ENCODE measurements at regions not wholly inside any gene's neighbourhood (a gene's known extent, or its start where the extent isn't known, plus 50 kb on each side); places are given as distances from the start of the nearest gene placed in this dataset.
"Not testable (repeated sequence)": the region's sequence is repeated elsewhere in the genome, so short reads cannot be mapped to it uniquely, and the experiment has no call there.

DNA sequence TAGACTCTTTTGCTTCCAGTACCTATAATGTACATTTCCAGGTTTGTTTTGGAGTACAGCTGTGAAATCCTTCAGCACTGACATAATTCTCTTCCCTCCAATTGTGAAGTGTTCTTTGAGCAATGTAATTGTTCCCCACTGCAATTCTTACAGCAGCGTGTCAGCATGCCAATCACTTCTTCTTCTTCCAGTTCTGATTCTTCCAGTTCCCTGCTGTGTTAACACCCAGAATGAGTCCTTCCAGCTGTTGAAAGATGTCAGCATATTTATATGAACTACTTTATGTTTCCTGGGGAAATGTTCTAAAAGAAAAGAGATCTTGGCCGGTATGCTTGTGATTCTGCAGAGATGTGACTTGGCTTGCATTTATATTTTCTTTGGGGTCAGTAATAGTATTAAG is 213.9 kb downstream of the UNC5CL start:
- DNase-seq: no peak

DNA sequence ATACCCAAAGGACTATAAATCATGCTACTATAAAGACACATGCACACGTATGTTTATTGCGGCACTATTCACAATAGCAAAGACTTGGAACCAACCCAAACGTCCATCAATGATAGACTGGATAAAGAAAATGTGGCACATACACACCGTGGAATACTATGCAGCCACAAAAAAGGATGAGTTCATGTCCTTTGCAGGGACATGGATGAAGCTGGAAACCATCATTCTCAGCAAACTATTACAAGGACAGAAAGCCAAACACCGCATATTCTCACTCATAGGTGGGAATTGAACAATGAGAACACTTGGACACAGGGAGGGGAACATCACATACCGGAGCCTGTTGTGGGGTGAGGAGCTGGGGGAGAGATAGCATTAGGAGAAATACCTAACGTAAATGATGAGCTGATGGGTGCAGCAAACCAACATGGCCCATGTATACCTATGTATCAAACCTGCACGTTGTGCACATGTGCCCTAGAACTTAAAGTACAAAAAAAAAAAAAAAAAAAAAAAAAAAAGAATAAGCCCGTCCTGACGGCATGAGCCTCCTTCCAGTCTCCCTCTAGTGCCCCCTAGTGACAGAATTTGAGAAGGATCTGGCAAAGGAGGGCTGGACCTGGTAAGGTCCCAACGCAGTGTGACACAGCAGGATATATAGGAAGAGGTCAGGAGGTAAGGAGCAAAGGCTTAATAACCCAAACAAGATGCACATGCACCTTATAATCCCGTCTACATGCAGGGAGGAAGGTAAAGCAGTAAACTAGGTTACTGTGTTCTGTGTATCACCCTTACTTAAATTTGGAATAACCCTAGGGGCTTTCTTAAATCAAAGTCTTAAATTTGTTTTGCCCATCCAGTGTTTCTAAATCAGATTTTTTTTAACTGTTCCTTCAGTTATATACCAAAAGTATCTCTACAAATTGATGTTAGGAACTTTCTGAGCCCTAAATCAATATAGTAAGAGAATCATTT is 214.8 kb downstream of the UNC5CL start:
- not testable (repeated sequence) for DNase-seq

DNA sequence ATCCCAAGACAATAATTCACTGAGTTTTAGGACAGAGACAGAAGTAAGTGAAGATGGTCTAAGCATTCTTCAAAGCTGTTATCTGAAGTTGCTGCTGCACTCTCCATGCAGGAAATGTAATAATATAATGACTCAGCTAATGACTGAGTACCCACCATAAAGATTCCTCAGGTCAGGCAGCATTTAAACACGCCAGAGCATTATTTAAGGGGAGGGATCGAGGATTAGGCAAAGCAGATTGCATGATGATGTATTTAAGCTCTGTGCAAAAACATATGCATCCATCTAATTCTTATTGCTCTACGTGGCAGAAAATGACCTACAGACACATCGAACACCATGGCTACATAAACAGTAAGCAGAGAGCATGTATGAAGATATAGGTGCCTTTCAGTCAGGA is 216.4 kb downstream of the UNC5CL start:
- no peak for DNase-seq

DNA sequence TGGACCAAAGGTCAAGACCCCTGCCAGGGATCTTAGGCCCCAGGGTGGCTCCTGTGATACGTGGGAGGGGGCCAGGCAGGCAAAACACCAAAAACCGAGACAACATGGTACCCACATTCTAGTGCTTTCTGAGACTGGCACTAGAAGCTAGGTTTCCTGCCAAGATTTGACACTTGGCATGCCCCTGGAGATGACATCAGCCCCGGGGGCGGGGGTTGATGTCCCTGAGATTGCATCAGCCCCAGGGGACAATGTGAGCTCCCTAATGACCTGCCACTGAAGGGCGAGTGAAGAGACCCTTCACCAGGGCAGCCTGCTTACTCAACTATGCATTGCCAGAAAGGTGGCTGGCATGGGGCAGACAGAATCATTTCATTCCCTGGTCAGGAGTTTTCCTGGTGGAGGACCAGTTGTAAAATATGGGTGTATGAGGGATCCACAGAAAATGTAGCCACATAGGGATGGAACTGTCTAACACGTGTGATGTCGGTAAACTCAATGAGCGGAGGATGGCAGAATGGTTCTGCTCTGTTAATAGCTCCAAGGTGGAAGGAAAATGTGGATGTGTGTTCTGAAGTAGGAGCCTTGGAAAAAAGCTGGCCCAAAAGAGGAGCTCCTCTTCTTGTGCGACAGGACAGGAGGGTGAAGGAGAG is 219.7 kb downstream of the UNC5CL start:
- DNase-seq: no peak

DNA sequence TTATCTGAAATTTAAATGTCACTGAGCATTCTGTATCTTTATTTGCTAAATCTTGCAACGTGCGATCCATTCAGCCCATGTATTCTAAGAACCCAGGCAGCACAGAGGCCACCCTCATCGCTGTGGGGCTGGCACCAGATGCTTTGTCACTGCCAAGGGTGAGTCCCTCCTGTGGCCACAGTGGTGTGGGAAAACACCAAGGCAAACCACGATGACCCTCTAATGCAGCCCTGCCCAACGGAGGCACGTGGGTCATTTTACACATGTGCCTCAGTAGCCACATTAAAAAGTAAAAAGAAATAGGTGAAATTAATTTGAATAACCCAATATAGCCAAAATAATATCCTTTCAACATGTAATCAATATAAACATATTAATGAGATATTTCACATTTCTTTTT is 221.7 kb downstream of the UNC5CL start:
- DNase-seq: no peak

- no peak for DNase-seq
Observed at GRCh38 chr6:40816601-40817000, 222.4 kb downstream of the UNC5CL start.

DNA sequence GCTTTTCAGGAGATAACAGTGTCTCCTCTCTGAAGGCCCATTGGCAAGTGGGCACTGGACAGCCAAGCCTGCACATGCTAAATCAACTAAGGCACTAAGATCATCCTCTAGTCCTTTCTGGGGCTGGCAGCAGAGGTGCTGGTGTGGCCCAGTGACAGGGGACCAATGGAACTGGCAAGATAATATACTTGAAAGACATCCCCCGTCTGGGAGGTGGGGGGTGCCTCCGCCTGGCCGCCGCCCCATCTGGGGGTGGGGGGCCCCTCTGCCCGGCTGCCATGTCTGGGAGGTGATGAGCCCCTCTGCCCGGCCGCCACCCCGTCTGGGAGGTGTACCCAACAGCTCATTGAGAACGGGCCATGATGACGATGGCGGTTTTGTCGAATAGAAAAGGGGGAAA is 223.3 kb downstream of the UNC5CL start:
- DNase-seq: no peak

GRCh38 chr6:40810171-40810570 is 223.0 kb upstream of the LRFN2 start:
- no peak for DNase-seq

GRCh38 chr6:40809627-40810026 is 222.5 kb upstream of the LRFN2 start:
- no peak for DNase-seq

DNA sequence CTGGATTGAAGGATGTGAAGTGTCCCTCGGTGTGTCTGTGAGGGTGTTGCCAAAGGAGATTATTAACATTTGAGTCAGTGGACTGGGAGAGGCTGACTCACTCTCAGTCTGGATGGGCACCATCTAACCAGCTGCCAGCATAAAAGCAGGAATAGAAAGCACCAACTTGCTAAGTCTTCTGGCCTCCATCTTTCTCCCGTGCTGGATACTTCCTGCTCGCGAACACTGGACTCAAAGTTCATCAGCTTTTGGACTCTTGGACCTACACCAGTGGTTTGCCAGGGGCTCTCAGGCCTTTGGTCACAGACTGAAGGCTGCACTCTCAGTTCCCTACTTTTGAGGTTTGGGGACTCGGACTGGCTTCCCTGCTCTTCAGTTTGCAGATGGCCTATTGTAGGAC is 220.3 kb upstream of the LRFN2 start:
- no peak for DNase-seq

DNA sequence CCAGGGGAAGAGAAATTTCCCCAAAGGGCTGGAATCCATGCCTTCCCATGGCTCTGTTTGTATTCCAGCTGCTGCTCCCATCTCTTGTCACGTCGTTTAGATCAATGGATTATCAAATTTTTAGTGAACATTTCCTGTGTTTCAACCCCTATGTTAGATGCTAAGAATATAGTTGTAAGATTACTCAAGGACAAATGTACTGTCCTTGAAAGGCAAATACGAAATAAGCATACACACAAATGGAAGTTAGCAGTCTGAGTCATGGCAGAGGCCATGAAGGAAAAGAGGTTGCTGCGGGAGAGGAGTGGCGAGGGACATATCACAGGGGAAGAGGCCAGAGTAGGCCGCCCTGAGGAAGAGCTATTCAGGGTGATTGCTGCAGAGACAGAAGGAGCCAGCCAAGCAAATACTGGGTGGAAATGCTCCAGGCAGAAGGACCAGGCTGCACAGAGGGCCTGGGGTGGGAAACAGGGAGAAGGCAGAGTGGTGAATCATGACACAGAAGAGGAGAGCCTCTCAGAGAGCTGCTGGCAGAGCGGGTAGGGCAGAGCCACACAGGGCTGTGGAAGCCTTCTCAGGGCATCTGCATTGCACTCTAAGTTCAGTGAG is 219.2 kb upstream of the LRFN2 start:
- DNase-seq: no peak

GRCh38 chr6:40805336-40805735 is 218.2 kb upstream of the LRFN2 start:
- DNase-seq: no peak

DNA sequence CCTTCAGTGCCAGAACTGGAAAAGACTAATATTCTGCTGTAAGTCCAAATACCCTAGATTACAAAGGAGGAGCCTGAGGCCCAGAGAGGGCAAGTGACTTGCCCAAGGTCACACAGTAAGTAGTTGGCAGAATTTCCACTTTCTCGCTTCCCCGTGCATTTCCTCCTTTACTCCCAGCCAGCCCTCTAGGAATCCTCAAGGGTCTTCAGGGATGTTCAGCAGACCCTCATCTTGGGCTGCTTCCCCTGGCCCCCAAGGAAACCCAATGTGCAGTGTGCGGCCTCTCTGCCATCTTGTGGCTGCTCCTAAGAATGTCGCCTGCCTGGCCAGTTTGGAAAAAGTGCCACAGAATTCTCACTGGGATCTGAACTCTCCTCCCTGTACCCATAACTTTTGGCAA is 217.7 kb upstream of the LRFN2 start:
- no peak for DNase-seq

- no peak for DNase-seq
Observed at GRCh38 chr6:40803897-40804702, 216.9 kb upstream of the LRFN2 start.

GRCh38 chr6:40802481-40802880 is 215.3 kb upstream of the LRFN2 start:
- DNase-seq: no peak

GRCh38 chr6:40799296-40800140 is 212.4 kb upstream of the LRFN2 start:
- DNase-seq: no peak

DNA sequence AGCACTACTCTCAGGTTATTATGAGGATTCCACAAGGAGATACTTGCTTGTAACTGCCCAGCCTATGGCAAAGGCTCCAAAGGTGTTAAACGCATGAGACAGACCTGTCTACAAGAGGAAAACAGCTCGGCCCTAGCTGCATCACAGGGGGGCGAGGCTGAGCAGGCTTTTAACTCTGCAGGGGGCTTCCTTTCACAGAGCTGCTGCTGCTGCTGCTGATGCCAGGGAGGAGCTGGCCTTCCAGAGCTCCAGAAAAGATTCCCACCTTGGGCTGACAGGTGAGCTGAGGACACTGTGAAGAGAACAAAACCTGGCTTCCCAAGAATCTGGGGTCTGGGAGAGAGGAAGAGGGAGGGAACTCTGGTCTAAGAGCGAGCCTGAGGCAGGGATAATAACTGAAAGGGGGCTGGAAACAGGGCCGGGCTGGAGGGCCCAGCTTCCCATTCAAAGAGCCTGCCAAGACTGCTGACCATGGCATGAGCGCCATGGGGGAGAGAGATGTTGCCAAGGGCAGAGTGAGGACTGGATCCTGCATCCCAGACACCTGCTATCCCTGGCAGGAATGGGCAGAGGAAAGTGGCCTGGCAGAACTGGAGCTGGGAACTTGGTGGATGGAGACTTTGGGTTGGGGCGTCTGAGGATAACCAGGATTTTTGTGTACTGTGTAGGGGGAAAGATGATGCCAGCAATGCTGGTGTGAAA is 211.1 kb upstream of the LRFN2 start:
- no peak for DNase-seq

DNA sequence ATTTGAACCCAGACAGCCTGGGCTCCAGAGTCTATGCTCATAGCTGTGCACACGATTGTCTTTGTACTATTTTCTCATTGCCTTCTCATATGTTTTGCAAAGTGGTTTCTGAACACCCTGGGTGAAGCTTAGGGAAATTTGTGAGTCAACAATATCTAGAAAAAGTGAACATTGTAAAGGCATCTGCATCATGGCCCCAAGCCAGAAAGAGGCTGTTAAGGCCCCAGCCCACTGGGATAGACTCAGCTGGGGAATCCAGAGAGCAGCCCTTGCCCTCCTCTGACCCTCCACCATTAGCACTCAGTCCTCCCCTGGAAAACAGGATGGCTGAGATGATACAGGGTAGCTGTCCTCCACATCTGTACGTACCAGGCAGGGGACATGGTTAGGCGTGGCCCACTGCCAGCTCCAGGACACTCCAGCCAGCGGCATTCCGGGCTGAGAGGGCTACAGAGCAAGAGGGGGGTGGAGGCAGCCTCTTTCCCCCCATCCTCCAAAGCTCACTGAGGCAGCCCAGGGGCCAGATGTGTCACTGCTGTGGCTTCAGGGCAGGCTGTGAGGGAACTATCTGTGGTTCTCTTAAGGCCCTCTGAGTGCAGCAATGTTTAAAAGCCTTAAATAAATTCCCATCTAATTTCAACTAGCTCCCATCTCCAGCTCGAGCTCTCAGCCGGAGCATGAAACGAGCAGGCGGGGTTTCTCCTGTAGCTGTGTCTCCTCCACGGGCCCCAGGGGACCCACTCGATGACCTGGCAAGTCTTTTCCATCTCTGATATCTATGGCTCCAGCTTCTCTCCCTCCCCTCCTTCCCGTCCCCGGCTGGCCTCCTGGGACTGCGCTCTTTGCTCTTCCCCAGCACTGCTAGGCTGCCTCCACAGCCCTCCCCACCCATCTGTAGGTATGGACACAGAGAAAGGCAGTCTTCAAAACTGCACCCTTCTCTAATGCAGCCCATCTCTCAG is 209.4 kb upstream of the LRFN2 start:
- no peak for DNase-seq

- no peak for DNase-seq
Observed at GRCh38 chr6:40794586-40794985, 207.4 kb upstream of the LRFN2 start.

DNA sequence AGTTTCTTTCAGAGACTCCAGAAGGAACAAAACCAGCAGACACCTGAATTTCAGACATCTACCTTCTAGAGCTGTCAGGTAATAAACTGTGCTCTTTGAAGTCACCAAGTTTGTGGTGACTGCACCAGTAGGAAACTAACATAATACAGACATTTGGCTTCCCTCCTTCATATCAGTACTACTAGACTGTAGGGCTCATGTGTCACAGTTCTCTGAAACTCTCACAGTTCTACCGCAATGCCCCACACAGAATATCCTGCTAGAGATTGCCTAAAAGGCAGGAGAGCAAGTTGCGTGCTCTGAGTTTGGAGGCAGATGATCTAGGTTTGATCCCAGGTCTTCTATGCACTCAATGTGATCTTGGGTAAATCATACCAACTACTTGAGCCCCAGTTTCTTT is 205.0 kb upstream of the LRFN2 start:
- DNase-seq: no peak

Data from activated CD4-positive, CD25-positive, alpha-beta regulatory T cell treated with anti-CD3 and anti-CD28 coated beads, Interleukin-2, amount 50 U/mL, for 72 hours (primary cell).